Testis (tissue), 2 donors: ENCODE measurements at regions not wholly inside any gene's neighbourhood (a gene's known extent, or its start where the extent isn't known, plus 50 kb on each side); places are given as distances from the start of the nearest gene placed in this dataset.

Experiments
- CTCF ChIP-seq, 3 experiments: fragments of 450-650 bp in 2 of 3; fragments of 200-600 bp in 1 of 3; sonication (generic) in 1 of 3; IDR thresholded peaks; one replicate each; pipeline ENCODE4 v1.5.1; 2016 to 2019; ENCODE audit warnings: antibody characterized with exemption in 3 of 3, mild to moderate bottlenecking in 2 of 3, moderate library complexity in 1 of 3
- POLR2A ChIP-seq: fragments of 450-650 bp; IDR thresholded peaks from one replicate; pipeline ENCODE4 v1.6.1; 2017; ENCODE audit warnings: antibody characterized with exemption, mild to moderate bottlenecking, moderate library complexity

- no peak for TF ChIP-seq CTCF (IDR thresholded peaks at IDR 0.05)
- no peak for TF ChIP-seq POLR2A
Measured at GRCh38 chr6:66149132-66149531, 442.1 kb upstream of the EYS start.
